GM23338 (cell line): ENCODE measurements at regions not wholly inside any gene's neighbourhood (a gene's known extent, or its start where the extent isn't known, plus 50 kb on each side); places are given as distances from the start of the nearest gene placed in this dataset.

Experiments
- ATAC-seq: fragments of 200-7000 bp; cut with Tn5 transposase; 3 replicates; pipeline ENCODE4 v1.9.1; 2020
- DNase-seq: peaks from one replicate; pipeline ENCODE4 v3.0.0-alpha.2; 2015; ENCODE audit warnings: low spot score
- H2AFZ ChIP-seq: fragments of 200-600 bp; sonication (generic); 2 replicates; pipeline ENCODE4 v1.8.0; 2016; ENCODE audit warnings: antibody characterized with exemption, mild to moderate bottlenecking, moderate library complexity
- H3F3A ChIP-seq: fragments of 200-600 bp; sonication (generic); replicated peaks from 2 replicates; pipeline ENCODE4 v1.8.0; 2017; ENCODE audit warnings: antibody characterized with exemption, mixed run types, low read depth
- H3K27ac ChIP-seq: fragments of 200-600 bp; sonication (generic); 2 replicates; pipeline ENCODE4 v1.6.1; 2016; ENCODE audit warnings: low read depth
- H3K27me3 ChIP-seq: fragments of 200-600 bp; sonication (generic); 2 replicates; pipeline ENCODE4 v1.8.0; 2016; ENCODE audit warnings: mild to moderate bottlenecking, mixed run types, moderate library complexity; ENCODE audit not compliant: insufficient read depth
- H3K36me3 ChIP-seq: fragments of 200-600 bp; sonication (generic); 2 replicates; pipeline ENCODE4 v1.8.0; 2016; ENCODE audit warnings: mild to moderate bottlenecking; ENCODE audit not compliant: insufficient read depth
- H3K4me1 ChIP-seq: fragments of 200-600 bp; sonication (generic); 2 replicates; pipeline ENCODE4 v1.8.0; 2016; ENCODE audit warnings: mild to moderate bottlenecking, moderate library complexity; ENCODE audit not compliant: insufficient read depth
- H3K4me2 ChIP-seq: fragments of 200-600 bp; sonication (generic); 2 replicates; pipeline ENCODE4 v1.7.1; 2017; ENCODE audit warnings: mixed run types
- H3K4me3 ChIP-seq: fragments of 200-600 bp; sonication (generic); 2 replicates; pipeline ENCODE4 v1.6.1; 2016; ENCODE audit warnings: mixed run types
- H3K79me2 ChIP-seq: fragments of 200-600 bp; sonication (generic); replicated peaks from 2 replicates; pipeline ENCODE4 v1.8.0; 2017; ENCODE audit warnings: mild to moderate bottlenecking; ENCODE audit not compliant: insufficient read depth
- H3K9me2 ChIP-seq: fragments of 200-600 bp; sonication (generic); 2 replicates; pipeline ENCODE4 v1.8.0; 2017; ENCODE audit not compliant: insufficient read depth
- H4K20me1 ChIP-seq: fragments of 200-600 bp; sonication (generic); replicated peaks from 2 replicates; pipeline ENCODE4 v1.8.0; 2017; ENCODE audit warnings: mild to moderate bottlenecking; ENCODE audit not compliant: insufficient read depth
- H3K27ac Mint-ChIP-seq: 2 replicates; pipeline ENCODE4 v1.8.0; 2020; ENCODE audit warnings: inconsistent platforms, mild to moderate bottlenecking, moderate library complexity, mixed read lengths
- H3K27me3 Mint-ChIP-seq: 3 replicates; pipeline ENCODE4 v1.8.0; 2022; ENCODE audit warnings: low read depth, mild to moderate bottlenecking, moderate library complexity, mixed read lengths, inconsistent platforms; ENCODE audit not compliant: insufficient read depth, poor library complexity
- H3K36me3 Mint-ChIP-seq: 3 replicates; pipeline ENCODE4 v1.8.0; 2021; ENCODE audit warnings: low read depth, mild to moderate bottlenecking, inconsistent platforms, moderate library complexity, mixed read lengths
- H3K4me1 Mint-ChIP-seq: 3 replicates; pipeline ENCODE4 v1.8.0; 2020; ENCODE audit warnings: mild to moderate bottlenecking, inconsistent platforms, mixed read lengths
- H3K4me3 Mint-ChIP-seq: 3 replicates; pipeline ENCODE4 v1.8.0; 2021; ENCODE audit warnings: moderate library complexity, mild to moderate bottlenecking, inconsistent platforms, mixed read lengths
- H3K9me3 Mint-ChIP-seq: 3 replicates; pipeline ENCODE4 v1.8.0; 2020; ENCODE audit warnings: moderate library complexity, mild to moderate bottlenecking, inconsistent platforms, mixed read lengths
- EZH2 ChIP-seq: fragments of 200-600 bp; sonication (generic); IDR thresholded peaks from one replicate; pipeline ENCODE4 v1.8.0; 2017; ENCODE audit warnings: antibody characterized with exemption, mild to moderate bottlenecking, low read depth; ENCODE audit not compliant: unreplicated experiment
- EZH2phosphoT487 ChIP-seq: fragments of 200-600 bp; sonication (generic); IDR thresholded peaks from one replicate; pipeline ENCODE4 v1.8.1; 2018; ENCODE audit warnings: antibody characterized with exemption; ENCODE audit not compliant: unreplicated experiment
- JUNB ChIP-seq: IDR thresholded peaks from one replicate; pipeline ENCODE4 v1.6.1; 2016; ENCODE audit warnings: antibody characterized with exemption; ENCODE audit not compliant: unreplicated experiment
- NANOG ChIP-seq: IDR thresholded peaks from 2 replicates; pipeline ENCODE4 v1.6.1; 2016; ENCODE audit warnings: antibody characterized with exemption, borderline replicate concordance
- POLR2AphosphoS5 ChIP-seq: IDR thresholded peaks from 2 replicates; pipeline ENCODE4 v1.6.1; 2016; ENCODE audit warnings: antibody characterized with exemption, low read depth
- STAT1 ChIP-seq: IDR thresholded peaks from one replicate; pipeline ENCODE4 v1.6.1; 2016; ENCODE audit warnings: antibody characterized with exemption; ENCODE audit not compliant: unreplicated experiment
- ZNF331 ChIP-seq: fragments of 250-450 bp; sonication (Bioruptor Pico); IDR thresholded peaks from 2 replicates; pipeline ENCODE4 v1.5.0; 2020; ENCODE audit warnings: low read depth, mild to moderate bottlenecking, moderate library complexity
- TF ChIP-seq, protein P1 (sequence below): fragments of 250-450 bp; sonication (Bioruptor Pico); IDR thresholded peaks from 2 replicates; pipeline ENCODE4 v1.5.0; 2020; ENCODE audit warnings: mild to moderate bottlenecking, moderate library complexity
- TF ChIP-seq, protein P2 (sequence below): IDR thresholded peaks from one replicate; pipeline ENCODE4 v1.6.1; 2018; ENCODE audit warnings: antibody characterized with exemption; ENCODE audit not compliant: unreplicated experiment
- TF ChIP-seq, protein P3 (sequence below), 2 experiments: fragments of 200-600 bp in 1 of 2; sonication (generic) in 1 of 2; conservative IDR thresholded peaks; 2 replicates each; pipeline versions ENCODE4 v1.5.1 to v1.6.1; 2016 to 2017; ENCODE audit warnings: antibody characterized with exemption in 2 of 2, low read depth in 2 of 2, mild to moderate bottlenecking in 2 of 2, moderate library complexity in 1 of 2

DNA sequence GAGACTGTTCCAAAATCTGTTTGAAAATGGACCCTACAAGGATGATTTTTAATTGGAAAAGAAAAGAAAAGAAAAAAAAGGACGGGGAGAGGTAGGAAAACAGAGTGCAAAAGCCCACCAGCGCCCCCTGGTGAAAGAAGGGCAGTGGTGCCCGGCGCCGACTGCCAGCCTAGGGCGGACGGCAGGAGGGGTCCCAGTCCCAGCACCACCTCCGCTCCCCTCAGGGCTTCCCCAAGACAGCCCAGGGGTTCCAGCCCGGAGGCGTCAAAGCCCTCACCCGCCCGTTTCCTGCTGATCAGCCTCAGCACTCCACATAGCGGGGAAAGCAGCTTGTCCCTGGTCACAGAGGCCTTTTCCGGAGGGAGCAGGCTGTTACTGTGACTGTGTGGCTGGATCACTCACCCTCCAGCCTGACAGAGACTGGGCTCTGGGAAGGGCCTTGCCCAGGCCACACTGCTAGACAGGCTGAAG is 213.9 kb downstream of the TFCP2L1 start (continued):
- TF ChIP-seq, protein P1, sequence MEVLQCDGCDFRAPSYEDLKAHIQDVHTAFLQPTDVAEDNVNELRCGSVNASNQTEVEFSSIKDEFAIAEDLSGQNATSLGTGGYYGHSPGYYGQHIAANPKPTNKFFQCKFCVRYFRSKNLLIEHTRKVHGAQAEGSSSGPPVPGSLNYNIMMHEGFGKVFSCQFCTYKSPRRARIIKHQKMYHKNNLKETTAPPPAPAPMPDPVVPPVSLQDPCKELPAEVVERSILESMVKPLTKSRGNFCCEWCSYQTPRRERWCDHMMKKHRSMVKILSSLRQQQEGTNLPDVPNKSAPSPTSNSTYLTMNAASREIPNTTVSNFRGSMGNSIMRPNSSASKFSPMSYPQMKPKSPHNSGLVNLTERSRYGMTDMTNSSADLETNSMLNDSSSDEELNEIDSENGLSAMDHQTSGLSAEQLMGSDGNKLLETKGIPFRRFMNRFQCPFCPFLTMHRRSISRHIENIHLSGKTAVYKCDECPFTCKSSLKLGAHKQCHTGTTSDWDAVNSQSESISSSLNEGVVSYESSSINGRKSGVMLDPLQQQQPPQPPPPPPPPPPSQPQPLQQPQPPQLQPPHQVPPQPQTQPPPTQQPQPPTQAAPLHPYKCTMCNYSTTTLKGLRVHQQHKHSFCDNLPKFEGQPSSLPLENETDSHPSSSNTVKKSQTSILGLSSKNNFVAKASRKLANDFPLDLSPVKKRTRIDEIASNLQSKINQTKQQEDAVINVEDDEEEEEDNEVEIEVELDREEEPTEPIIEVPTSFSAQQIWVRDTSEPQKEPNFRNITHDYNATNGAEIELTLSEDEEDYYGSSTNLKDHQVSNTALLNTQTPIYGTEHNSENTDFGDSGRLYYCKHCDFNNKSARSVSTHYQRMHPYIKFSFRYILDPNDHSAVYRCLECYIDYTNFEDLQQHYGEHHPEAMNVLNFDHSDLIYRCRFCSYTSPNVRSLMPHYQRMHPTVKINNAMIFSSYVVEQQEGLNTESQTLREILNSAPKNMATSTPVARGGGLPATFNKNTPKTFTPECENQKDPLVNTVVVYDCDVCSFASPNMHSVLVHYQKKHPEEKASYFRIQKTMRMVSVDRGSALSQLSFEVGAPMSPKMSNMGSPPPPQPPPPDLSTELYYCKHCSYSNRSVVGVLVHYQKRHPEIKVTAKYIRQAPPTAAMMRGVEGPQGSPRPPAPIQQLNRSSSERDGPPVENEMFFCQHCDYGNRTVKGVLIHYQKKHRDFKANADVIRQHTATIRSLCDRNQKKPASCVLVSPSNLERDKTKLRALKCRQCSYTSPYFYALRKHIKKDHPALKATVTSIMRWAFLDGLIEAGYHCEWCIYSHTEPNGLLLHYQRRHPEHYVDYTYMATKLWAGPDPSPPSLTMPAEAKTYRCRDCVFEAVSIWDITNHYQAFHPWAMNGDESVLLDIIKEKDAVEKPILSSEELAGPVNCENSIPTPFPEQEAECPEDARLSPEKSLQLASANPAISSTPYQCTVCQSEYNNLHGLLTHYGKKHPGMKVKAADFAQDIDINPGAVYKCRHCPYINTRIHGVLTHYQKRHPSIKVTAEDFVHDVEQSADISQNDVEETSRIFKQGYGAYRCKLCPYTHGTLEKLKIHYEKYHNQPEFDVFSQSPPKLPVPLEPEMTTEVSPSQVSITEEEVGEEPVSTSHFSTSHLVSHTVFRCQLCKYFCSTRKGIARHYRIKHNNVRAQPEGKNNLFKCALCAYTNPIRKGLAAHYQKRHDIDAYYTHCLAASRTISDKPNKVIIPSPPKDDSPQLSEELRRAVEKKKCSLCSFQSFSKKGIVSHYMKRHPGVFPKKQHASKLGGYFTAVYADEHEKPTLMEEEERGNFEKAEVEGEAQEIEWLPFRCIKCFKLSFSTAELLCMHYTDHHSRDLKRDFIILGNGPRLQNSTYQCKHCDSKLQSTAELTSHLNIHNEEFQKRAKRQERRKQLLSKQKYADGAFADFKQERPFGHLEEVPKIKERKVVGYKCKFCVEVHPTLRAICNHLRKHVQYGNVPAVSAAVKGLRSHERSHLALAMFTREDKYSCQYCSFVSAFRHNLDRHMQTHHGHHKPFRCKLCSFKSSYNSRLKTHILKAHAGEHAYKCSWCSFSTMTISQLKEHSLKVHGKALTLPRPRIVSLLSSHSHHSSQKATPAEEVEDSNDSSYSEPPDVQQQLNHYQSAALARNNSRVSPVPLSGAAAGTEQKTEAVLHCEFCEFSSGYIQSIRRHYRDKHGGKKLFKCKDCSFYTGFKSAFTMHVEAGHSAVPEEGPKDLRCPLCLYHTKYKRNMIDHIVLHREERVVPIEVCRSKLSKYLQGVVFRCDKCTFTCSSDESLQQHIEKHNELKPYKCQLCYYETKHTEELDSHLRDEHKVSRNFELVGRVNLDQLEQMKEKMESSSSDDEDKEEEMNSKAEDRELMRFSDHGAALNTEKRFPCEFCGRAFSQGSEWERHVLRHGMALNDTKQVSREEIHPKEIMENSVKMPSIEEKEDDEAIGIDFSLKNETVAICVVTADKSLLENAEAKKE (CRISPR knock-in tag), result no peak
- TF ChIP-seq, protein P2, sequence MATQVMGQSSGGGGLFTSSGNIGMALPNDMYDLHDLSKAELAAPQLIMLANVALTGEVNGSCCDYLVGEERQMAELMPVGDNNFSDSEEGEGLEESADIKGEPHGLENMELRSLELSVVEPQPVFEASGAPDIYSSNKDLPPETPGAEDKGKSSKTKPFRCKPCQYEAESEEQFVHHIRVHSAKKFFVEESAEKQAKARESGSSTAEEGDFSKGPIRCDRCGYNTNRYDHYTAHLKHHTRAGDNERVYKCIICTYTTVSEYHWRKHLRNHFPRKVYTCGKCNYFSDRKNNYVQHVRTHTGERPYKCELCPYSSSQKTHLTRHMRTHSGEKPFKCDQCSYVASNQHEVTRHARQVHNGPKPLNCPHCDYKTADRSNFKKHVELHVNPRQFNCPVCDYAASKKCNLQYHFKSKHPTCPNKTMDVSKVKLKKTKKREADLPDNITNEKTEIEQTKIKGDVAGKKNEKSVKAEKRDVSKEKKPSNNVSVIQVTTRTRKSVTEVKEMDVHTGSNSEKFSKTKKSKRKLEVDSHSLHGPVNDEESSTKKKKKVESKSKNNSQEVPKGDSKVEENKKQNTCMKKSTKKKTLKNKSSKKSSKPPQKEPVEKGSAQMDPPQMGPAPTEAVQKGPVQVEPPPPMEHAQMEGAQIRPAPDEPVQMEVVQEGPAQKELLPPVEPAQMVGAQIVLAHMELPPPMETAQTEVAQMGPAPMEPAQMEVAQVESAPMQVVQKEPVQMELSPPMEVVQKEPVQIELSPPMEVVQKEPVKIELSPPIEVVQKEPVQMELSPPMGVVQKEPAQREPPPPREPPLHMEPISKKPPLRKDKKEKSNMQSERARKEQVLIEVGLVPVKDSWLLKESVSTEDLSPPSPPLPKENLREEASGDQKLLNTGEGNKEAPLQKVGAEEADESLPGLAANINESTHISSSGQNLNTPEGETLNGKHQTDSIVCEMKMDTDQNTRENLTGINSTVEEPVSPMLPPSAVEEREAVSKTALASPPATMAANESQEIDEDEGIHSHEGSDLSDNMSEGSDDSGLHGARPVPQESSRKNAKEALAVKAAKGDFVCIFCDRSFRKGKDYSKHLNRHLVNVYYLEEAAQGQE, result no peak
- TF ChIP-seq STAT1, result no peak

DNA sequence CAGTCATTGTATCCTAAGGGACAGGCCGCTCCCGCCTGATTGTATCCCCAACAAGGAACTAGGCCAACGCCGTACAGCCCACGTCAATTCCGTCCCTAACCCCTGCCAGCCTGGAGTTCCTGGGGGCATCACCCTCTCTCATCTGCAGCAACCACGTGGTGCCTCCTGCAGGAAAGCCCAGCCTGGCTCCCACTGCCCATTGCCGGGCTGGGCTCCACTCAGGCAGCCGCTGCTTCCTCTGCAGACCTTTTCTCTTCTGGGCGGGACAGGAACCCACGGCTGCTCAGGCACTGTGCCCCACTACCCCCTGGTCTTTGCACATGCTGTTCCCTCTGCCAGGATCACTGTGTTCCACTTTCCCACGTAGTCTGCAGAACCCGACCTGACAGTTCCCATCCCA is 212.2 kb downstream of the TFCP2L1 start:
- Histone ChIP-seq H4K20me1 (no peaks in the 10 kb centered on the region), H3K4me1 (peaks cover 12% of the 10 kb centered on the region), H3K79me2 (no peaks in the 10 kb centered on the region), H3K4me3 (no peak overlapping the region), H3K27me3 (peaks cover 20% of the 10 kb centered on the region), H3F3A (peaks cover 14% of the 10 kb centered on the region), H3K36me3 (no peaks in the 10 kb centered on the region), H2AFZ (no peak overlapping the region), H3K27ac (no peak overlapping the region), H3K9me2 (no peaks in the 10 kb centered on the region), H3K4me2 (no peak overlapping the region)
- Mint-ChIP-seq H3K27me3 (peaks cover 45% of the 10 kb centered on the region), H3K27ac (no peak overlapping the region), H3K36me3 (no peaks in the 10 kb centered on the region; the same call in 2 of the 3 replicates), H3K4me3 (no peak overlapping the region), H3K9me3 (no peaks in the 10 kb centered on the region), H3K4me1 (peaks cover 7% of the 10 kb centered on the region)
- DNase-seq, result no peak
- ATAC-seq, result no peak
- TF ChIP-seq ZNF331 (no peak), EZH2phosphoT487 (no peak), STAT1 (no peak), JUNB (no peak), EZH2 (no peak), POLR2AphosphoS5 (no peak), NANOG (no peak)
- TF ChIP-seq, protein P3, sequence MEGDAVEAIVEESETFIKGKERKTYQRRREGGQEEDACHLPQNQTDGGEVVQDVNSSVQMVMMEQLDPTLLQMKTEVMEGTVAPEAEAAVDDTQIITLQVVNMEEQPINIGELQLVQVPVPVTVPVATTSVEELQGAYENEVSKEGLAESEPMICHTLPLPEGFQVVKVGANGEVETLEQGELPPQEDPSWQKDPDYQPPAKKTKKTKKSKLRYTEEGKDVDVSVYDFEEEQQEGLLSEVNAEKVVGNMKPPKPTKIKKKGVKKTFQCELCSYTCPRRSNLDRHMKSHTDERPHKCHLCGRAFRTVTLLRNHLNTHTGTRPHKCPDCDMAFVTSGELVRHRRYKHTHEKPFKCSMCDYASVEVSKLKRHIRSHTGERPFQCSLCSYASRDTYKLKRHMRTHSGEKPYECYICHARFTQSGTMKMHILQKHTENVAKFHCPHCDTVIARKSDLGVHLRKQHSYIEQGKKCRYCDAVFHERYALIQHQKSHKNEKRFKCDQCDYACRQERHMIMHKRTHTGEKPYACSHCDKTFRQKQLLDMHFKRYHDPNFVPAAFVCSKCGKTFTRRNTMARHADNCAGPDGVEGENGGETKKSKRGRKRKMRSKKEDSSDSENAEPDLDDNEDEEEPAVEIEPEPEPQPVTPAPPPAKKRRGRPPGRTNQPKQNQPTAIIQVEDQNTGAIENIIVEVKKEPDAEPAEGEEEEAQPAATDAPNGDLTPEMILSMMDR (conservative IDR thresholded peaks at IDR 0.05; ENCODE audit: low read depth in 2 of 2), result no peak
- TF ChIP-seq, protein P2, result no peak
